ENCODE measurements at regions not wholly inside any gene's neighbourhood (a gene's known extent, or its start where the extent isn't known, plus 50 kb on each side); places are given as distances from the start of the nearest gene placed in this dataset.

DNA sequence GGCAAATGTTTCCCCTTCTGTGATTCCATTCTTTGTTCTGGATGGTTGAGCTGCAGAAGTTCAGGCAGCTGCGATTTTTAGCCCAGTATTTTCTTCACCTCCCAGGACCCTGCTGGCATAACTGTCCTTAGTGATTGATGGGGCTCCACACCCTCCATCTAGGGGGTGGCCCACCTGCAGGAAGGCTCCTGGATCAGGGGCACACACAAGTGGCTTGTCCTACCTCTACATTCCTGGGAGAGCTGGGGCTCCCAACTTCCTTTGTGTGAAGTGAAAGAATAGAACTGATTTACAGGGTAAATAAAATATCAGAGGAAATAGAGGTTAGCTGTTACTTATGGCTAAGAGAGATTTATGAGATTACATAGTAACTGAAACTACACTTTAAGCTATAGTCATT is 129.5 kb upstream of the MAP3K7 start:
- H3F3A ChIP-seq (ENCODE audit: insufficient read depth, low read length): no peaks in the 10 kb centered on the region
- H3K36me3 ChIP-seq (replicated peaks; ENCODE audit: insufficient read depth, low read length): no peaks in the 10 kb centered on the region
- no peak overlapping the region for H3K9ac ChIP-seq (ENCODE audit: low read length)
- no peaks in the 10 kb centered on the region for H4K20me1 ChIP-seq (ENCODE audit: insufficient read depth, low read length)
- no peaks in the 10 kb centered on the region for H3K79me2 ChIP-seq (ENCODE audit: low read length)
- H3K9me3 ChIP-seq (replicated peaks; ENCODE audit: insufficient read depth, low read length): no peaks in the 10 kb centered on the region
- no peaks in the 10 kb centered on the region for H3K9me2 ChIP-seq (replicated peaks; ENCODE audit: insufficient read depth, low read length)
- no peaks in the 10 kb centered on the region for H3K4me1 ChIP-seq (ENCODE audit: low read length)
- no peak overlapping the region for H3K27ac ChIP-seq (ENCODE audit: low read length)
- TF ChIP-seq EZH2phosphoT487 (IDR thresholded peaks at IDR 0.05; ENCODE audit: low read length) (no peak), EZH2 (optimal IDR thresholded peaks at IDR 0.05; ENCODE audit: low read depth, low read length) (no peak)
- TF ChIP-seq, protein P1, sequence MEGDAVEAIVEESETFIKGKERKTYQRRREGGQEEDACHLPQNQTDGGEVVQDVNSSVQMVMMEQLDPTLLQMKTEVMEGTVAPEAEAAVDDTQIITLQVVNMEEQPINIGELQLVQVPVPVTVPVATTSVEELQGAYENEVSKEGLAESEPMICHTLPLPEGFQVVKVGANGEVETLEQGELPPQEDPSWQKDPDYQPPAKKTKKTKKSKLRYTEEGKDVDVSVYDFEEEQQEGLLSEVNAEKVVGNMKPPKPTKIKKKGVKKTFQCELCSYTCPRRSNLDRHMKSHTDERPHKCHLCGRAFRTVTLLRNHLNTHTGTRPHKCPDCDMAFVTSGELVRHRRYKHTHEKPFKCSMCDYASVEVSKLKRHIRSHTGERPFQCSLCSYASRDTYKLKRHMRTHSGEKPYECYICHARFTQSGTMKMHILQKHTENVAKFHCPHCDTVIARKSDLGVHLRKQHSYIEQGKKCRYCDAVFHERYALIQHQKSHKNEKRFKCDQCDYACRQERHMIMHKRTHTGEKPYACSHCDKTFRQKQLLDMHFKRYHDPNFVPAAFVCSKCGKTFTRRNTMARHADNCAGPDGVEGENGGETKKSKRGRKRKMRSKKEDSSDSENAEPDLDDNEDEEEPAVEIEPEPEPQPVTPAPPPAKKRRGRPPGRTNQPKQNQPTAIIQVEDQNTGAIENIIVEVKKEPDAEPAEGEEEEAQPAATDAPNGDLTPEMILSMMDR (IDR thresholded peaks at IDR 0.05; ENCODE audit: low read length): no peak
- no peak for DNase-seq
- no peak overlapping the region for H2AFZ ChIP-seq (ENCODE audit: low read length)
- H3K4me3 ChIP-seq (ENCODE audit: low read length): no peak overlapping the region
- H3K4me2 ChIP-seq (ENCODE audit: low read depth, low read length): no peak overlapping the region
- no peaks in the 10 kb centered on the region for H3K27me3 ChIP-seq (replicated peaks; ENCODE audit: insufficient read depth, low read length)

DNA sequence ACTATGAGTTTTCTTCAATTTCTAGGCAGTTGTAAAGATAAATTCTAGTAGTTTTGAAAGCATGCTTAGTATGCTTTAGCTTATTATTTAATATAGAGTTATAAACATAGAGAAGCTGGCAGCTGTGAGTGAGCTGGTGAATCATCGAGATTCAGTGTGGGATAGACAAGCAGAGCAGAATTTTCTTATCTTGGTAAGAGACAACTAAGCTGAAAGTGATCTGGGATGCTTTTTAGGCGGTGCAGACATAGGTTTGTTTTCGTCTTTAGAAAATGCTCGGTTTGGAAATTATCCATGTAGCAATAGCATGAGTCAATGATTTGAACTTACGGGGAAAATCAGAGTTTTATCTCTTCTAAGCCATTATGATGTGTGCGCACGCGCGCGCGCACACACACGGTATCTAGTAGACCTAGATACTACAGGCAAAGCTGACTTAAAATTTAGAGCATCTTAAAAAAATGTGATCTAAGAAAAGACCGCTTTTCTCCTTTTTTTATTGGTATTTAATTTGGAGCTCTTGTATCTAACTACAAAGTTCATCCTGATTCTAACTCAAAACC is 128.3 kb upstream of the MAP3K7 start:
- no peaks in the 10 kb centered on the region for H3K4me1 ChIP-seq (ENCODE audit: low read length)
- H3K9me2 ChIP-seq (replicated peaks; ENCODE audit: insufficient read depth, low read length): no peaks in the 10 kb centered on the region
- no peaks in the 10 kb centered on the region for H4K20me1 ChIP-seq (ENCODE audit: insufficient read depth, low read length)
- no peak overlapping the region for H3K4me3 ChIP-seq (ENCODE audit: low read length)
- no peak overlapping the region for H3K9ac ChIP-seq (ENCODE audit: low read length)
- no peak overlapping the region for H3K27ac ChIP-seq (ENCODE audit: low read length)
- TF ChIP-seq, protein P1 (IDR thresholded peaks at IDR 0.05; ENCODE audit: low read length): no peak
- TF ChIP-seq EZH2phosphoT487 (IDR thresholded peaks at IDR 0.05; ENCODE audit: low read length) (no peak), EZH2 (optimal IDR thresholded peaks at IDR 0.05; ENCODE audit: low read depth, low read length) (no peak)
- H2AFZ ChIP-seq (ENCODE audit: low read length): no peak overlapping the region
- no peaks in the 10 kb centered on the region for H3K9me3 ChIP-seq (replicated peaks; ENCODE audit: insufficient read depth, low read length)
- no peaks in the 10 kb centered on the region for H3K36me3 ChIP-seq (replicated peaks; ENCODE audit: insufficient read depth, low read length)
- H3K79me2 ChIP-seq (ENCODE audit: low read length): no peaks in the 10 kb centered on the region
- H3K27me3 ChIP-seq (replicated peaks; ENCODE audit: insufficient read depth, low read length): no peaks in the 10 kb centered on the region
- no peak for DNase-seq
- no peak overlapping the region for H3K4me2 ChIP-seq (ENCODE audit: low read depth, low read length)
- H3F3A ChIP-seq (ENCODE audit: insufficient read depth, low read length): no peaks in the 10 kb centered on the region

DNA sequence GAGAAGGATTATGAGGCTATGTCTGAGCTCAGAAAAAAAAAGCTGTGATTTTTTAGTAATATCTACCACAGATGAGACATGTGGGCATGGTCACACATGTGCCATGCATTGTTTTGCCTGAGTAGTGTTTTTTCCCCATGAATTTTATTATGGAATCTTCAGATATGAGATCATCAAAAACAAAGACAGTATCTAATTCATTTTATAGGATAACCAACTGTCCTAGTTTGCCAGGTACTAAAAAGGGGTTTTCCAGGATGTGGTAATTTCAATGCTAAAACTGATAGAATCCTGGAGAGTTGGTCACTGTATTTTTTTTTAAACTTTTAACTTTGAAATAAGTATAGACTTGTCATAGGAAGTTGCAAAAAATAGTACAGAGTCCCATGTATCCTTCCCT is 127.4 kb upstream of the MAP3K7 start:
- no peaks in the 10 kb centered on the region for H3K9me3 ChIP-seq (replicated peaks; ENCODE audit: insufficient read depth, low read length)
- no peaks in the 10 kb centered on the region for H3F3A ChIP-seq (ENCODE audit: insufficient read depth, low read length)
- no peak for DNase-seq
- no peak overlapping the region for H3K4me2 ChIP-seq (ENCODE audit: low read depth, low read length)
- no peaks in the 10 kb centered on the region for H4K20me1 ChIP-seq (ENCODE audit: insufficient read depth, low read length)
- TF ChIP-seq EZH2phosphoT487 (IDR thresholded peaks at IDR 0.05; ENCODE audit: low read length) (no peak), EZH2 (optimal IDR thresholded peaks at IDR 0.05; ENCODE audit: low read depth, low read length) (no peak)
- TF ChIP-seq, protein P1 (IDR thresholded peaks at IDR 0.05; ENCODE audit: low read length): no peak
- no peak overlapping the region for H3K4me3 ChIP-seq (ENCODE audit: low read length)
- no peaks in the 10 kb centered on the region for H3K9me2 ChIP-seq (replicated peaks; ENCODE audit: insufficient read depth, low read length)
- H3K36me3 ChIP-seq (replicated peaks; ENCODE audit: insufficient read depth, low read length): no peaks in the 10 kb centered on the region
- no peak overlapping the region for H3K27ac ChIP-seq (ENCODE audit: low read length)
- H3K9ac ChIP-seq (ENCODE audit: low read length): no peak overlapping the region
- no peaks in the 10 kb centered on the region for H3K27me3 ChIP-seq (replicated peaks; ENCODE audit: insufficient read depth, low read length)
- H3K79me2 ChIP-seq (ENCODE audit: low read length): no peaks in the 10 kb centered on the region
- no peak overlapping the region for H2AFZ ChIP-seq (ENCODE audit: low read length)
- H3K4me1 ChIP-seq (ENCODE audit: low read length): no peaks in the 10 kb centered on the region

Data from MM.1S (cell line).